BE2C (cell line): ENCODE measurements at regions not wholly inside any gene's neighbourhood (a gene's known extent, or its start where the extent isn't known, plus 50 kb on each side); places are given as distances from the start of the nearest gene placed in this dataset.

Experiments used
- DNase-seq: peaks from one replicate; pipeline ENCODE4 v3.0.0-alpha.2; 2020
- H3K27me3 ChIP-seq: fragments of 250-450 bp; sonication (Bioruptor Pico); 2 replicates; pipeline ENCODE4 v1.5.1; 2020; ENCODE audit warnings: mild to moderate bottlenecking
- H3K36me3 ChIP-seq: fragments of 250-450 bp; sonication (Bioruptor Pico); 2 replicates; pipeline ENCODE4 v1.5.1; 2020; ENCODE audit warnings: mild to moderate bottlenecking
- H3K4me1 ChIP-seq: fragments of 250-450 bp; sonication (Bioruptor Pico); 2 replicates; pipeline ENCODE4 v1.5.1; 2020
- H3K4me3 ChIP-seq: 2 replicates; pipeline ENCODE4 v1.5.1; 2011; ENCODE audit warnings: low read depth, low read length
- H3K9me3 ChIP-seq: fragments of 250-450 bp; sonication (Bioruptor Pico); 2 replicates; pipeline ENCODE4 v1.5.1; 2020
- CTCF ChIP-seq: IDR thresholded peaks from 2 replicates; pipeline ENCODE4 v1.5.1; 2012; ENCODE audit warnings: mild to moderate bottlenecking, low read depth, low read length

GRCh38 chr11:21635394-21636145 is 557.3 kb upstream of the ANO5 start:
- H3K4me3 ChIP-seq = no peak overlapping the region
- TF ChIP-seq CTCF = no peak
- H3K36me3 ChIP-seq = no peaks in the 10 kb centered on the region
- H3K4me1 ChIP-seq = no peaks in the 10 kb centered on the region
- DNase-seq = no peak
- no peaks in the 10 kb centered on the region for H3K9me3 ChIP-seq
- H3K27me3 ChIP-seq = no peaks in the 10 kb centered on the region

- Histone ChIP-seq H3K9me3 (no peaks in the 10 kb centered on the region), H3K4me3 (no peak overlapping the region), H3K4me1 (0 out of 2 replicates have a peak, but pooled peaks cover 1% of the 10 kb centered on the region), H3K36me3 (no peaks in the 10 kb centered on the region), H3K27me3 (no peaks in the 10 kb centered on the region)
- no peak for TF ChIP-seq CTCF
- DNase-seq = no peak
Measured at GRCh38 chr11:21636561-21636960, 556.3 kb upstream of the ANO5 start.

- no peak for TF ChIP-seq CTCF
- Histone ChIP-seq H3K36me3 (no peaks in the 10 kb centered on the region), H3K4me1 (peaks cover 7% of the 10 kb centered on the region; the same call in 1 of the 2 replicates), H3K27me3 (no peaks in the 10 kb centered on the region), H3K9me3 (no peaks in the 10 kb centered on the region), H3K4me3 (no peak overlapping the region)
- DNase-seq = no peak
Measured at GRCh38 chr11:21640491-21640890, 552.4 kb upstream of the ANO5 start.

- no peaks in the 10 kb centered on the region for H3K9me3 ChIP-seq
- H3K36me3 ChIP-seq = no peaks in the 10 kb centered on the region
- H3K27me3 ChIP-seq = no peaks in the 10 kb centered on the region
- DNase-seq = peak; percentile 12
- H3K4me3 ChIP-seq = no peak overlapping the region
- H3K4me1 ChIP-seq = peaks cover 7% of the 10 kb centered on the region; the same call in 1 of the 2 replicates
- no peak for TF ChIP-seq CTCF
Measured at GRCh38 chr11:21641869-21642268, 551.0 kb upstream of the ANO5 start.

- H3K4me1 ChIP-seq = peaks cover 7% of the 10 kb centered on the region; the same call in 1 of the 2 replicates
- no peak for DNase-seq
- H3K36me3 ChIP-seq = no peaks in the 10 kb centered on the region
- H3K27me3 ChIP-seq = no peaks in the 10 kb centered on the region
- H3K4me3 ChIP-seq = no peak overlapping the region
- no peaks in the 10 kb centered on the region for H3K9me3 ChIP-seq
- no peak for TF ChIP-seq CTCF
Measured at GRCh38 chr11:21646351-21646750, 546.5 kb upstream of the ANO5 start.

- Histone ChIP-seq H3K4me3 (no peak overlapping the region), H3K4me1 (peaks cover 6% of the 10 kb centered on the region), H3K36me3 (no peaks in the 10 kb centered on the region), H3K9me3 (no peaks in the 10 kb centered on the region), H3K27me3 (no peaks in the 10 kb centered on the region)
- no peak for DNase-seq
- TF ChIP-seq CTCF = no peak
Measured at GRCh38 chr11:21650961-21651360, 541.9 kb upstream of the ANO5 start.
